Renal cortex interstitium (tissue), 11 donors: ENCODE measurements at regions not wholly inside any gene's neighbourhood (a gene's known extent, or its start where the extent isn't known, plus 50 kb on each side); places are given as distances from the start of the nearest gene placed in this dataset.
"Not testable (repeated sequence)": the region's sequence is repeated elsewhere in the genome, so short reads cannot be mapped to it uniquely, and the experiment has no call there.

Experiments used
- DNase-seq, 11 donors: peaks; one replicate each; pipeline ENCODE4 v3.0.0-alpha.2; 2013; ENCODE audit warnings: low read depth in 9 of 11, low spot score in 4 of 11; ENCODE audit errors: extremely low read depth in 1 of 11

- no peak for DNase-seq
Observed at GRCh38 chr14:92223025-92223424, 99.9 kb upstream of the SLC24A4 start.

GRCh38 chr14:92224358-92224954, 98.5 kb upstream of the SLC24A4 start:
- DNase-seq, result no peak

- DNase-seq, result no peak
Observed at GRCh38 chr14:92225731-92226130, 97.2 kb upstream of the SLC24A4 start.

- not testable (repeated sequence) for DNase-seq
Observed at GRCh38 chr14:92226166-92226565, 96.8 kb upstream of the SLC24A4 start.

GRCh38 chr14:92236243-92236900, 86.6 kb upstream of the SLC24A4 start:
- no peak for DNase-seq

- no peak for DNase-seq
Observed at GRCh38 chr14:92240658-92241057, 82.3 kb upstream of the SLC24A4 start.

GRCh38 chr14:92241966-92242595, 80.9 kb upstream of the SLC24A4 start:
- no peak for DNase-seq

- DNase-seq, result no peak
Observed at GRCh38 chr14:92244805-92245204, 78.2 kb upstream of the SLC24A4 start.

GRCh38 chr14:92247341-92247740, 75.6 kb upstream of the SLC24A4 start:
- no peak for DNase-seq

GRCh38 chr14:92247947-92248346, 75.0 kb upstream of the SLC24A4 start:
- no peak for DNase-seq

GRCh38 chr14:92248696-92249095, 74.3 kb upstream of the SLC24A4 start:
- no peak for DNase-seq

GRCh38 chr14:92250366-92250765, 72.6 kb upstream of the SLC24A4 start:
- not testable (repeated sequence) for DNase-seq

- no peak for DNase-seq
Observed at GRCh38 chr14:92252323-92252722, 70.6 kb upstream of the SLC24A4 start.

GRCh38 chr14:92253381-92253894, 69.5 kb upstream of the SLC24A4 start:
- DNase-seq, result no peak

GRCh38 chr14:92254786-92255185, 68.2 kb upstream of the SLC24A4 start:
- peak in 9 of 11 donors; percentile 22 to 59 (median 44) for DNase-seq

- no peak for DNase-seq
Observed at GRCh38 chr14:92258934-92259333, 64.0 kb upstream of the SLC24A4 start.

GRCh38 chr14:92259613-92260357, 63.2 kb upstream of the SLC24A4 start:
- DNase-seq, result no peak

GRCh38 chr14:92263681-92264080, 59.3 kb upstream of the SLC24A4 start:
- no peak for DNase-seq

GRCh38 chr14:92264195-92264594, 58.8 kb upstream of the SLC24A4 start:
- DNase-seq, result no peak

- no peak for DNase-seq
Observed at GRCh38 chr14:92266216-92266615, 56.7 kb upstream of the SLC24A4 start.
